Fibroblast of gingiva (primary cell): ENCODE measurements at regions not wholly inside any gene's neighbourhood (a gene's known extent, or its start where the extent isn't known, plus 50 kb on each side); places are given as distances from the start of the nearest gene placed in this dataset.
A peak's percentile ranks its signal among the peaks of the same experiment; 100 is the strongest.
"Not testable (repeated sequence)": the region's sequence is repeated elsewhere in the genome, so short reads cannot be mapped to it uniquely, and the experiment has no call there.

ENCODE experiments used
- DNase-seq: peaks from one replicate; pipeline ENCODE4 v3.0.0-alpha.2; 2011; ENCODE audit warnings: low read depth

DNA sequence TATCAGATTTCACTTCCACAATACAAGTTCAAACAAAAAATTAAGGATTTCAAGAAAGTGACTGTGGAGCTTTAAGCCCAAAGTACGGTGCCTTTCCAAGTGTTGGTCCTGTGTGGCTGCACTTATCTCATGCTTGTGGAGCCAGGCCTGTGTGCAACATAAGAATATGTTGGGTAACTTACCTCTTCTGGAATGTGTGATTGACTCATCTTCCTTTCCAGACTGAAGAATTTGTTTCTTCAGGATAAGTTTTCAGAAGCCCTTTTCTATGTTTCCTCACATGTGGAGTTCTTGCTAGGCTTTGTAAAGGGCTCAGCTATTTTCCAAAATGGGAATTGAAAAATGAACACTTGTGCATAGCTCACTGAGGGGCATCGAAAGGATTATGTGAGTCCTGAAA lies 485.1 kb upstream of the PAPPA start:
- DNase-seq: peak; percentile 87

DNA sequence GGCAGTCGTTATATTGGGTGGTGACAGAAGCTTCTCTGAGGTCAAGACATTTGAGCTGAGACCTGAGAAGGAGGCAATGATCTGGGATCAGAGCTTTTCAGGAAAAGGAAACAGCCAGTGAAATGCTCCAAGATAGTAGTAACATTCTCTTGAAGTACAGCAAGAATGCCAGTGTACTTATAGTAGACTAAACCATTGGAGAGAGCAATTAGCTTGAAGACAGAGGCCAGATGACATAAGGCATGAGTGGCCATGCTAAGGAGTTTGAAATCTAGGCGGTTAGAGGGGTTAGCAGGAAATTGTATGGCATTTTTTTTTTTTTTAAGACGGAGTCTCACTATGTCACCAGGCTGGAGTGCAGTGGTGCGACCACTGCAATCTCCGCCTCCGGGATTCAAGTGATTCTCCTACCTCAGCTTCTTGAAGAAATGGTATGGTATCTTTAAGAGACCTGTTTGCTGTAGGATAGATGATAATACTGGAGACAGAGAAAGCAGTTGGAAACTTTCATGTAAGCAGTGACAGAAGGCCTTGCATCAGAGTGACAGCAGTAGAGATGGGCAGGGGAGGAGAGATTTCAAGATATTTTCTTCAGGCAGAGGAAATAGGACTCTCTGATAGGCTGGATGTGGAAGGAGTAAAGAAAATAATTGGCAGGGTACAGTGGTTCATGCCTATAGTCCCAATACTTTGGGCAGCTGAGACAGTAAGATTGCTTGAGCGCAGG lies 482.2 kb upstream of the PAPPA start:
- no peak for DNase-seq

DNA sequence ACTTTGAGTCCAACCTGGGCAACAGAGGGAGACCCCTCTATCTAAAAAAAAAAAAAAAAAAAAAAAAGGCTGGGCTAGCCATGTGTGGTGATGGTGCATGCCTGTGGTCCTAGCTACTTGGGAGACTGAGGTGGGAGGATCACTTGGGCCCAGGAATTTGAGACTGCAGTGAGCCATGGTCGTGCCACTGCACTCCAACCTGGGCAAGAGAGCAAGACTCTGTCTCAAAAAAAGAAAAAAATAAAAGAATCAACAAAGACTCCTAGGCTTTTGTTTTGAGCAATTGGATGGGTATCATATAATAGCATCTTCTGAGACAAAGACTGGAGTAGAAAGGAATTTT lies 481.7 kb upstream of the PAPPA start:
- DNase-seq: no peak

DNA sequence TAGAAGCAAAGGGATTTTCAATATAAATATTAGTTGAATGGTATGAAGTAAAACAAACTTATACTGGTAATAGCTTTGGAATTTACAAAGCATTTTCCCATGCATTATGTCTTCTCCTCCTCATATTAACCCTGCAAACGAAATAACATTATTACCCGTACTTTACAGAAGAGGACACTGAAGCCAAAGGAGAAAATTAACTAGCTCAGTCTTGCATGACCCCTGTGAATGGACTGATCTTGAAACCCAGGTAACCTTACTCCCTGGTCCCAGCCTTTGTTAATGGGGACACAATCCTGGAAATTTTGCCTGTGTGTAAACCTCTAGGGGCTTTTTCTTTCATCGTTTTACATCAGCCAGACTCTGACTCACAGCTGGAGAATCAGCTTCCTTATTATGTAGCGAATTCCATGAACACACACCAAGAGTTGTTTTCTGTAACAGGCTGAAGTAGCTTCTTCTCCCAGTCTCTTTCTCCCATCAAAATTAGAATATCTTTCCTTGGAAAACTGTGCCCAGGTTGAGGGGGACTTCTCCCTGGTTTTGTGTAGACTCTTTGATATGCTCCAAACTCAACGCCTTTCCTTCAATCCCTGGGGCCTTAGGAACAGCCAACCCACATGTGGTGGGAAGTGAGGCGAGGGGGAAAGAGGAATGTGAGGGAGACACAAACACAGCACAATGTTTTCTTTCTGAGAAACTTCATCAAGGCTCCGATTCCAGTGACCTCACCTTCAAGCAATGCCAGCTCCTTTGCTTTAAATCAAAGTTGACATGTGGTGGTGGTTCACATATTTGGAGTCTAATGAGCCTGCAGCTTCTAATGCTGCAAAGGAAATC lies 480.9 kb upstream of the PAPPA start:
- peak; percentile 95 for DNase-seq

DNA sequence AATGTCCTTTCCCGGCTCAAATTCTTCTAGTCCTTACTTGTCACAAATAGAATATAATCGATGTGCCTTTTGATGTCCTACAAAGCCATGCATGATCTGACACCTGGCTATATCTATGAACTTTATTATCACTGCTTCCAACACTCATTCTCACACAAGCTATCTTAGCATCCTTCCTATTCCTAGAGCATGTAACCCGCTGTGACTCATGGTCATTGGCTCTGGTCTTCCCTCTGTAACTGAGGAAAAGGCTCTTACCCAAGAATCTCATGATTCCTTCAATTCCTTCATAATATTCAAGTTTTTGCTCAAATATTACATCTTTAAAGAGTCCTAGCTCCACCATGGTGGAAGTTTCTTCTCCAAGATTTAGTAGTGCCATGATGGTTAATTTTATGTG lies 480.0 kb upstream of the PAPPA start:
- DNase-seq: peak; percentile 57

DNA sequence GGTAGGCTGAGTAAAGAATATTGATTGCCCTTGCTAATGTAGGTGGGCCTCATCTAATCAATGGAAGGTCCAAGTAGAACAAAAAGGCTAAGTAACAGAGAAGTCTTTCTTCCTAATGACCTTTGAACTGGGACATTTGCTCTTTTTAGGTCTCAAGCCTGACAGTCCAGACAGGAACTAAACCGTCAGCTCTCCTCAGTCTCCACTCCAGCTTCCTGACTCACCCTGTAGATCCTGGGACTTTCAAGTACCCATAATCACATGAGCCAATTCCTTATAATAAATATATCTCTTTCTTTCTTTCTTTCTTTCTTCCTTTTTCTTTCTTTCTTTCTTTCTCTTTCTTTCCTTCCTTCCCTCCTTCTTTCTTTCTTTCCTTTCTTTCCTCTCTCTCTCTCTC lies 479.5 kb upstream of the PAPPA start:
- DNase-seq: no peak

DNA sequence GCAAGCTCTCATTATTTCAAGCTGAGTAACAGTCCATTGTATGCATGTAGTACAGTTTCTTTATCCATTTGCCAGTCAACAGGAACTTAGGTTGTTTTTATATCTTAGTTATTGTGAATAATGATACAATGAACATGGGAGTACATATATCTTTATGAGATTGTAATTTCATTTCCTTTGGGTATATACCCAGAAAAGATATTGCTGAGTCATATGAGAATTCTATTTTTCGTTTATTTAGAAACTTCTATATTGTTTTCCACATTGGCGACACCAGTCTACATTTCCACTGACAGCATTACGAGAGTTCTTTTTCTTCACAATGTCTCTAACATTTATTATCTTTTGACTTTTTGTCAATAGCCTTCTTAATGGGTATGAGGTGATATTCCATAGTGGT lies 477.8 kb upstream of the PAPPA start:
- DNase-seq: no peak

DNA sequence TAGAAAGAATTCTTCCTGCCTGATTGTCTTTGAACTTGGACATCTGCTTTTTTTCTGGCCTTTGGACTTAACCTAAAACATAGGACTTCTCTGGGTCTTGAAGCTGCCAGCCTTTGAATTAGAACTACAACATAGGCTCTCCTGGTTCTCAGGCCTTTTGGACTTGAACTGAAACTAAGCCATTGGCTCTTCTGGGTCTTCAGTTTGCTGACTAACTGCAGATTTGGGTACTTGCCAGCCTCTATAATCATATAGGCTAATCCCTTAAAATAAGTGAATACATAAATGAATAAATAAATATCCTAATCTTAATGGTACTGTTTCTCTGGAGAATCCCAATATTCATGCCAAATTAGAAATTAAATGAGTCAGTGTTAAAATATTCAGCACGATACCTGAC lies 473.4 kb upstream of the PAPPA start:
- no peak for DNase-seq

DNA sequence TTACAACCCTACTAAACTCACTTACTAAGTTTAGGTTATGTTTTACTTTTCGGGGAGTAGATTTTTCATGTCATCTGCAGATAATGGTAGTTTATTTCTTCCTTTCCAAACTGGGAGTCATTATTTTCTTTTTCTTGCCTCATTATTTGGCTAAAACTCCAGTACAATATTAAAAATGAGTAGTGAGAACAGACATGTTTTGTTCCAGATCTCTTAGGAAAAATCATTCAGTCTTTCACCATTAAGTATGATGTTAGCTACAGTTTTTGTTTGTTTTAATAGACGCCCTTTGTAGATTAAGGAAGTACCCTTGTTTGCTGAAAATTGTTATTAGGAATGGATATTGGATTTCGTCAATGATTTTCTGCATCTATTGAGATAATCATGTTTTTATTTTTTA lies 472.0 kb upstream of the PAPPA start:
- DNase-seq: no peak

DNA sequence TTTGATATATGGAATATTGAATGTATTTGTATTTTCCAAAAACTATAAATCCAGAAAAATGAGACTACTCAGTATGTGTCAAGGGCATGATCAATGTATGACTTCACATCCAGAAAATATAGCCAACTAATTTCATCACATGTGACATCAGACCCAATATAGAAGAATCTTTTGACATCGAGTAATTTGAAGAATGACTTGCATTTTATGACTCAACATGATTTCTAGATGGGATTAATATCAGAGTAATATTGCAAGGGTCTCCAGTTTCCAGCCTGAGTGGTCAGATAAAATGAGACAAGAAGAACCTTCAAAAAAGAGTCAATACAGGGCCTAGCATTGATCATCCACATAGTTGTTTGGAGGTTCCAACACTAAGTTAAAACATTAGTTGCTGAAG lies 467.5 kb upstream of the PAPPA start:
- DNase-seq: no peak

DNA sequence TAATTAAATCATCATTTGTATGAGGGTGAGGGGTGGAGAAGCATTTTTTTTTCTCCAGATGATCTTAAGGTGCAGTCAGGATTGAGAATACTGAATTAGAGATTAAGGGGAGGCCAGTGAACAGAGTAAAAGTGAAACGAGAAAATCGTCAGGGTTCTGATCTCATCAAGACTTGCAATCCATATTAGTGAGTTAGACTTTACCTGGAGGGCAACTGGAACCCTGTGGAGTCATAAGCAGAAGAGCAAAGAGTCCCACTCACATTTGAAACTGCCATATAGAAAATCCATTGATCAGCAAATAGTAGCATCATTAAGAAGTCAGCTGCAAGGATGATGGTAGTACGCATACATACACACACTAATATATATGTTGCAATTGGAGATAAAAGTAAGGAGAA lies 466.2 kb upstream of the PAPPA start:
- DNase-seq: no peak

DNA sequence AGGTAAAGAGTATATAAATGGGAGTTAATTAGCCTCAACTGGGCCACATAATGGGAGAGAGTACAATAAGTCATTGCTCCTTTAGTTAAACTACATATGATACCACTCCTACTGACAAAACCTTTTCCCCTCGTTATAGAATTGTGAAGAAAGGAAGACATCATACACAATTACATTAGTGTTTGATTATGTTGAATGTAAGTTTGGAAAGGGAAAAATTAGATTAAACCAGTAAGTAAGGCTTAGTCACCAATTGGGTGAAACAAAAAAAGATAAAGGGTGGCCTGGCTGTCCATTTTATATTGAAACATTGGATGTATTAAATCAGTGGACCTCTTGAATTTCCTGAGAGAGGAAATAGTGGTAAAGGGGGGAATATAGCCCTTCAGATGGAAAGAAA lies 464.3 kb upstream of the PAPPA start:
- DNase-seq: no peak

DNA sequence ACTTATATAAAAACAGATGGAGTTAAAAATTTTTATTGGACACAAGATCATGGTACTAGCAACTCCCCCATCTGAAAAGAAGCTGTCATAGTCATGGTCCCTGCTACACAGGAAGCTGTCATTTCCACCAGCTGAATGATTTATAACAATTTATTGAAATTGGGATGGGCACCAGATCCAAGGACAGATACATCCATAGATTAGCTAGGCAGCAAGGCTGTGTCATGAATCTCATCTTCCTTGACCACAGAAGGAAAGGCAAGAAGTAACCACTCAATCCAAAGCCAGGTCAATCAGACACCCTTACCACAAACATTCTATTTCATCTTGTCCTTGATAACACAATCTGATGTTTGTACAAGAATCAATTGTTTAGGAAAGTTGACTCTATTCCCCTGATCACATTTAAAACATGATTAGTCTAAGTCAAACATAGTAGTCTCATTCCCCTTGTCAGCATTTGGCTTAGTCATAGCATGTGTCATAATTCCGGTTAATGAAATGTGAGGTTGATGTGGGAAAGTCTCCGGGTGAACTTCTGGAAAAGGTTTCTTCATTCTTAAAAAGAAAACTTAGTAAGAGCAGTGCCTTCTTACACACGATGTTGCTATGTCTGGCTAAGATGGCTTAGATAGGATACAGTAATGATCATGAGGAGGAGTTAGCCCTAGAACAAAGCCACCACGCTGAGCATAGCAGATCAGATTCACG lies 462.6 kb upstream of the PAPPA start:
- DNase-seq: peak; percentile 92

DNA sequence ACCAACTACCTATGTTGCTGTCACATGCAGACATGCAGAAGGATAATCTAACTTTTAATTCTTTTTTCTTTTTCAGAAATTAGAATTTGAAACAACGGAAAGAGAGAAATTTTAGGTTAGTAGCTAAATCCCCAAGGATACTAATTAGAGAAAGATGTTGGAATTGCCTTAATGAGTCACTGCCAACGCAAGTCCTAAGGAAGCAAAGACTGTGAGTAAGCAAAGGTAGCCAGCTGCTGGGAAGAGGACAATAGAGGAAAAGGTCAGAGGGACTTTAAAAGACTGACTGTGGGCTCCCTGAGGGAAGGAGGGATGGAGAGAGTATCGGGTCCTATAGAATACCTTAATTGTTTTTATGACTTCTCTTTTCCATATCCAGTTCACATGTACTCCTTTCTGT lies 461.9 kb upstream of the PAPPA start:
- peak; percentile 74 for DNase-seq

DNA sequence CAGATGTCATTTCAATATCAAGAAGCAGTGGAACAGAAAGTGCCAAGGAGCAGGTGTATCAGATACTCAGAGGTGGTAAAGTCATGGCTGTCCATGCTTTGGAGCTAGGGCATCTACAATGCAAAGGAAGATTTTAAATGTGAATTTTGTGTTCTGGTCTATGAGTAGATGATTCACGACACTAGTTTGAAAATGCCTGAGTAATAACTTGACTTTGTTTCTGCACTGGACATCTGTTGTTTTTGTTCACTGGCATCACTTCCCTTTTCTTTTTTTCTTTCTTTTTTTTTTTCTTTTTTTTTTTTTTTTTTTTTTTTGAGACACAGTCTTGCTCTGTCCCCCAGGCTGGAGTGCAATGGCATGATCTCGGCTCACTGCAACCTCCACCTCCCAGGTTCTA lies 460.7 kb upstream of the PAPPA start:
- DNase-seq: not testable (repeated sequence)

DNA sequence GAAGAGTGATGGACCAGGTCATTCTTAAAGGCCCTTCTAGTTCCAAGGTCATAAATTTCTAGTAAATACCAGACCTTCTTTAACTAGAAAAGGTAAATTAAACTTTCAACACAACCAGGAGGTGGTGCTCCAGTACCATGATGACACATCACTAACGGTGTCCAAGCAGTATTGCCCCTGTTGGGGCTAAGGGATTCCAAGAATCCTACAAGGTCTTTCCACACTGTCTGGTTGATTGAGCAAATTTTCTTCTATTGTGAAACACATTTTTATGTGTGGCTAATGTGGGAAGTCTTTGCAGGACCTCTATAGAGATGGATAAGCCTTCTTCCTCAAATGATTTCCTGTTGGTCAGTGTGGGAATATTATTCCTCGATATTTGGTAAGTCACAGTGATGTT lies 459.6 kb upstream of the PAPPA start:
- peak; percentile 95 for DNase-seq

DNA sequence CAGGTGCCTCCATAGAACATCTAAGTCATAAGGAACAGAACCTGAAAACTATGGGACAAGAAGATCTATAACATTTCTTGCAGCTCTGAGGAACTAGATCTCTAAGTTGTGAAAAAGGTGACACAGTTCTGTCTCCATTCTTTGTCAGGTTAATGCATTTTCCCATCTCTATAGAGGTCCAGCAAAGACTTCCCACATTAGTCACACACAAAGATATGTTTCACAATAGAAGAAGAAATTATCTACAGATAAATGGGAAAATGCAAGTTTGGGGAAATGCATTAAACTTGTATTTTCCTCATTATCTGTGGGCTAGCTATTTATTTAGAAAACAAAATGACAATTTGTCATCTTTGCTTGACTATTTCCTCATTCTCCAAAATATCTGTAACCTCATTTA lies 458.6 kb upstream of the PAPPA start:
- DNase-seq: no peak

DNA sequence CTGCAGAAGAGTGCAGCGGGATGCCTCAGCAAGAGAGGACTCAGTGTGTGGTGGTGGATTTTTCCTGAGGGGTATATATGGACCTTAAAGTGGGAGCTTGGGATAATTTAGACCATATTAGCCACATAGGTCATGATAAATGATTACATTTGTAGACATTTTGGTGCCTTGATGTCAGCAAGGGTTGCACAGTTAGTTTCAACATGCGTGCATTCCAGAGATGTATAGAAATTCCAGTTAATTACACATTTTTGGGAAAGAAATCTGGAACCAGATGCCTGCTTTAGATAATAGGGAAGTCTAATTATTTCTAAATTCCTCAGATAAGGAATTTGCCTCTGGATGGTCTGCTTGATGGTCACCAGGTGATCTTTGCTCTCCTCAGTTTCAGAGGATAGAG lies 440.6 kb upstream of the PAPPA start:
- DNase-seq: no peak

DNA sequence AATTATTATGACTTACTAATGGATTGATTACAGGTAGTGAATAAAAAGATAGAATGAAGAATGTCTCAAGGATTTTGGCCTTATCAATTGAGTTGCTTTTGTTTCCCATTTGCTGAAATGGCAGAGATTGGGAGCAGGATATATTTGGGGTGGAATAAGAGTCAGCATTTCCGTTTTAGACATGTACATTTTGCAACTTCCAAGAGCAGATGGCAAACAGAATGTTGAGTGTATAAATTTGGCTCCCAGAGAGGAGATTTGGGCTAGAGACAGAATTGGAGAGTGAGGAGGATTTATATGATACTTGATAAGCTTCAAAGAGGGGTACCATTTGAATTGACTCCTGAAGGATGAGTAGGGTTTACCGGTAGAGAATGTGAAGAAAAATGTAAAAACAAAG lies 437.9 kb upstream of the PAPPA start:
- peak; percentile 33 for DNase-seq

DNA sequence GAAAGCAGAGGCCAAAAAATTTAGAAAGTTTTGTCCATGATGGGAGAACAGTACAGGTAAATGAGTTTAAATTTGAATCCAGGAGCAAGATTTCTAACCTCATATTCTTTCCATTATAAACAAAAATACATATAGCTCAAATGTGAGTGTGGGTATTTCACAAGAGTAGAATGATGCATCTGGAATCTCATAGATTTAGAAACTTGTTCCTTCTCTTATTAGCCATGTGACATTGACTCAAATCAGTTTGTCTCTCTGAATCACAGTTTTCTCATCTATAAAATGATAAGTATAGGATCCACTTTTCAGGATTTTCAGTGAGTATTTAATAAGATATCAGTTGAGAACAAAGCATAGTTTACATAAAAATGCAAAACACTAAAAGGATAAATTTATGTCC lies 436.3 kb upstream of the PAPPA start:
- DNase-seq: peak; percentile 68

DNA sequence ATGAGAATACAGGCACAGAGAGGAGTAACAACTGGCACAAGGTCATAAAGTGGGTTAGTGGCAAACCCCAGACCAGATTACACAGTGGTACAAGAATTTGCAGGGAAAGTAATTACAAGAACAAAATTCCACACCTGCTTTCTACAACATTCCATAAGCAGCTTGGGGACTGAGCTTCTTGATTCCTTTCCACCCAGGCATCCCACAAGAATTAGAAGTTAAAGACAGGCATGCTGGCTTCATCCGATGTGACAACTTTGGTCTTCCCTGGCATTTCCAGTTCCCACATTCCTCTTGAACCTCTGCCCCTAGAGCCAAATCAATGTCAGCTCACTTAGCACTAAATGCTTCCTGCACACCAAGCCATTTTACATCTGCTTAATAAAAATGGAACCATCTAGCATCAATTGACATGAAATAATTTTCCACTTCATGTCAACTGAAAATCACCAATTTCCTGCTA lies 435.8 kb upstream of the PAPPA start:
- peak; percentile 28 for DNase-seq

DNA sequence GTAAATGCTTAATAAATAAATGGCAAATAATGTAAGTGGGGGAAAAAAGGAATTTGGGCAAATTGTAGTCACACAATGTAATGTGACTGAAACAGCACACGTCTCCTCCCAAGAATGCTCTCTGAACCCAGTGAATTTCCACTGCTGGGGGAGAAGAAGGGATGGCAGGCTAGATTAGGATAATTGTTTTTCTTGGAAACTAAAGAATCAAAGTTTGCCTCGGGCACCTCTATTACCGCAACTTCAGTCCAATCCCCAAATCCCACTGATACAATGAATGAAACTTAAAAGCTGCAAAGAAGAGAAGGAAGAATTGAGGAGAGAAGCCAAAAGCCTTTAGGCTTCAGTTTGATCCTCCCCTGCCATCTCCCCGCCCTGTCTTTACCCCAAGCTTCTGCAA lies 423.2 kb upstream of the PAPPA start:
- DNase-seq: no peak

DNA sequence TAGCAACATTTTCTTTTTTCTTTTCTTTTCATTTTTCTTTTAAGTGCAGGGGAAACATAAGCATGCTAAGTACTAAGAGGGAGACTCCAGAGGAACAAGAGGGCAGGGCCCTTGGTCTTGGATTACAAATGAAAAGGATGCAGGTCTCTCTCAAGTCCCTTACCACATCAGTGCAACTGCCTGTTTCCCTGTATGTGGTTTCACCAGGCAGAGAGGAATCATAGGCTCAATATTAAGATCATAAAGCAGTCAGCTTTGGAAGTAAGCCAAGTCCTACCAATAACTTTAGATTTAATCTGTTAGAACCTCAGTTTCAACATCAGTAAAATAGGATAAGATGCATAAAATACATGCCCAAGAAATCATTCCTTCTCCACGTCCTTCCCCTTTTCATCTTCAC lies 422.7 kb upstream of the PAPPA start:
- peak; percentile 20 for DNase-seq
